Trophoblast cell (in vitro differentiated cells and primary cell): ENCODE measurements at regions not wholly inside any gene's neighbourhood (a gene's known extent, or its start where the extent isn't known, plus 50 kb on each side); places are given as distances from the start of the nearest gene placed in this dataset.
"Not testable (repeated sequence)": the region's sequence is repeated elsewhere in the genome, so short reads cannot be mapped to it uniquely, and the experiment has no call there.

Experiments
- DNase-seq, 2 donors: peaks; one replicate each; pipeline ENCODE4 v3.0.0-alpha.2; 2016
- H2AFZ ChIP-seq: 2 replicates; pipeline ENCODE4 v1.6.1; 2013; ENCODE audit warnings: low read length, moderate library complexity, mild to moderate bottlenecking; ENCODE audit not compliant: insufficient read depth, poor library complexity
- H2AK5ac ChIP-seq: 2 replicates; pipeline ENCODE4 v1.6.1; 2013; ENCODE audit warnings: mild to moderate bottlenecking, low read length
- H2BK120ac ChIP-seq: 2 replicates; pipeline ENCODE4 v1.6.1; 2013; ENCODE audit warnings: low read length, mild to moderate bottlenecking, moderate library complexity; ENCODE audit not compliant: insufficient read depth, poor library complexity
- H2BK12ac ChIP-seq: 2 replicates; pipeline ENCODE4 v1.6.1; 2013; ENCODE audit warnings: mild to moderate bottlenecking, low read length, moderate library complexity
- H2BK5ac ChIP-seq: 2 replicates; pipeline ENCODE4 v1.6.1; 2013; ENCODE audit warnings: low read length, low read depth, moderate library complexity, mild to moderate bottlenecking; ENCODE audit not compliant: poor library complexity
- H3K14ac ChIP-seq: 2 replicates; pipeline ENCODE4 v1.6.1; 2013; ENCODE audit warnings: mild to moderate bottlenecking, low read length
- H3K18ac ChIP-seq: 2 replicates; pipeline ENCODE4 v1.6.1; 2013; ENCODE audit warnings: mild to moderate bottlenecking, low read length
- H3K23ac ChIP-seq: 2 replicates; pipeline ENCODE4 v1.6.1; 2013; ENCODE audit warnings: low read length
- H3K27ac ChIP-seq: 2 replicates; pipeline ENCODE4 v1.5.1; 2013; ENCODE audit warnings: low read depth, mild to moderate bottlenecking, inconsistent platforms, low read length, moderate library complexity
- H3K27me3 ChIP-seq: 2 replicates; pipeline ENCODE4 v1.6.1; 2013; ENCODE audit warnings: inconsistent platforms, mild to moderate bottlenecking, low read length, moderate library complexity; ENCODE audit not compliant: insufficient read depth
- H3K36me3 ChIP-seq, 2 experiments: 1 replicate in 1 of 2; 2 replicates in 1 of 2; pipeline ENCODE4 v1.6.1; 2013; ENCODE audit warnings: low read length in 2 of 2, mild to moderate bottlenecking in 2 of 2, moderate library complexity in 1 of 2; ENCODE audit not compliant: insufficient read depth in 2 of 2, control insufficient read depth in 1 of 2
- H3K4ac ChIP-seq: 2 replicates; pipeline ENCODE4 v1.6.1; 2013; ENCODE audit warnings: low read depth, mild to moderate bottlenecking, low read length, moderate library complexity
- H3K4me1 ChIP-seq, 2 experiments: 1 replicate in 1 of 2; 2 replicates in 1 of 2; pipeline ENCODE4 v1.6.1; 2013; ENCODE audit warnings: low read length in 2 of 2, mild to moderate bottlenecking in 2 of 2, moderate library complexity in 1 of 2; ENCODE audit not compliant: insufficient read depth in 2 of 2, control insufficient read depth in 1 of 2
- H3K4me2 ChIP-seq: 2 replicates; pipeline ENCODE4 v1.6.1; 2013; ENCODE audit warnings: inconsistent platforms, mild to moderate bottlenecking, low read length, moderate library complexity
- H3K4me3 ChIP-seq: 2 replicates; pipeline ENCODE4 v1.5.1; 2013; ENCODE audit warnings: mild to moderate bottlenecking, low read depth, low read length, inconsistent platforms
- H3K79me1 ChIP-seq: one replicate; pipeline ENCODE4 v1.6.1; 2013; ENCODE audit warnings: low read length
- H3K79me2 ChIP-seq: 2 replicates; pipeline ENCODE4 v1.6.1; 2013; ENCODE audit warnings: low read length, mild to moderate bottlenecking; ENCODE audit not compliant: control insufficient read depth, insufficient read depth, poor library complexity
- H3K9ac ChIP-seq: 2 replicates; pipeline ENCODE4 v1.6.1; 2013; ENCODE audit warnings: mild to moderate bottlenecking, low read length
- H3K9me3 ChIP-seq: 2 replicates; pipeline ENCODE4 v1.6.1; 2013; ENCODE audit warnings: low read depth, mild to moderate bottlenecking, control low read depth, inconsistent platforms, low read length; ENCODE audit not compliant: insufficient read depth
- H4K12ac ChIP-seq: 2 replicates; pipeline ENCODE4 v1.6.1; 2013; ENCODE audit warnings: low read depth, mild to moderate bottlenecking, low read length, moderate library complexity
- H4K8ac ChIP-seq: 2 replicates; pipeline ENCODE4 v1.6.1; 2013; ENCODE audit warnings: low read depth, mild to moderate bottlenecking, low read length, moderate library complexity
- H4K91ac ChIP-seq: one replicate; pipeline ENCODE4 v1.6.1; 2013; ENCODE audit warnings: low read depth, mild to moderate bottlenecking, low read length, moderate library complexity
- WGBS: extraction: QIAGEN DNeasy Blood & Tissue Kit; methylation state at CpG from one replicate; pipeline ENCODE4 v1.1.7; 2013; ENCODE audit warnings: missing lambda C conversion rate; ENCODE audit not compliant: insufficient read length, insufficient coverage; ENCODE audit errors: extremely low coverage; 5-methylcytosine and 5-hydroxymethylcytosine counted together

- H2AK5ac ChIP-seq: no peak overlapping the region
- H2BK5ac ChIP-seq: no peak overlapping the region
- H3K27ac ChIP-seq: no peak overlapping the region
- no peak overlapping the region for H2BK12ac ChIP-seq
- no peak overlapping the region for H3K23ac ChIP-seq
- H3K4ac ChIP-seq: no peak overlapping the region
- H3K9ac ChIP-seq: no peak overlapping the region
- no peaks in the 10 kb centered on the region for H3K36me3 ChIP-seq
- no peak for DNase-seq
- no peak overlapping the region for H2BK120ac ChIP-seq
- H3K4me2 ChIP-seq: no peak overlapping the region
- H3K9me3 ChIP-seq: no peaks in the 10 kb centered on the region
- H3K18ac ChIP-seq: no peak overlapping the region
- no peaks in the 10 kb centered on the region for H3K4me1 ChIP-seq
- WGBS: no CpG with 5 or more reads among the region's 8 CpGs
- no peak overlapping the region for H4K12ac ChIP-seq
- no peak overlapping the region for H2AFZ ChIP-seq
- no peaks in the 10 kb centered on the region for H3K79me1 ChIP-seq
- no peaks in the 10 kb centered on the region for H3K79me2 ChIP-seq
- no peak overlapping the region for H3K4me3 ChIP-seq
- no peaks in the 10 kb centered on the region for H3K27me3 ChIP-seq
- no peak overlapping the region for H4K91ac ChIP-seq
- H3K14ac ChIP-seq: no peak overlapping the region
- H4K8ac ChIP-seq: no peak overlapping the region
Observed at GRCh38 chr11:33949252-33949913, 57.5 kb upstream of the LMO2 start.

DNA sequence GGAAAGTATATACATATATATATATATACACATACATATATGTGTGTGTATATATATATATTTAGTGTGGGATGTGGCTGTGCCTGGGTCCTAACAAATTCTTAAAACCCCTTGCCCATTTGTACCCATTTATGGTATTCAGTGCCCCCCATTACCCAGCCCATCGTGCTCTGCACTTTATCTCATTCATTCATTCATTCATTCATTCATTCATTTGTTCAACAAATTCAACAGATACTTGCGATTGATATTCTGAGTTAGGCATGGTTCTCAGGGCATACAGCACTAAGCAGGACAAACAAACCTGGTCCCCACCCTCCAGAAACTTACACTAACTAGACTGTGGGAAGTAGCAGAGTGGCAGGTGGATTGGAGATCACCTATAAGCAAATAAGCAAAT is 56.6 kb upstream of the LMO2 start:
- Histone ChIP-seq H3K4me3 (no peak overlapping the region), H3K27me3 (no peaks in the 10 kb centered on the region), H4K12ac (no peak overlapping the region), H2AK5ac (no peak overlapping the region), H3K14ac (no peak overlapping the region), H2BK12ac (no peak overlapping the region), H2BK120ac (no peak overlapping the region), H3K4me2 (no peak overlapping the region), H3K4ac (no peak overlapping the region), H4K91ac (no peak overlapping the region), H2AFZ (no peak overlapping the region), H3K9ac (no peak overlapping the region), H4K8ac (no peak overlapping the region), H2BK5ac (no peak overlapping the region), H3K79me2 (no peaks in the 10 kb centered on the region), H3K27ac (no peak overlapping the region), H3K4me1 (no peaks in the 10 kb centered on the region), H3K18ac (no peak overlapping the region), H3K23ac (no peak overlapping the region), H3K9me3 (no peaks in the 10 kb centered on the region), H3K79me1 (no peaks in the 10 kb centered on the region), H3K36me3 (no peaks in the 10 kb centered on the region)
- no CpG with 5 or more reads among the region's 2 CpGs for WGBS
- DNase-seq: no peak

DNA sequence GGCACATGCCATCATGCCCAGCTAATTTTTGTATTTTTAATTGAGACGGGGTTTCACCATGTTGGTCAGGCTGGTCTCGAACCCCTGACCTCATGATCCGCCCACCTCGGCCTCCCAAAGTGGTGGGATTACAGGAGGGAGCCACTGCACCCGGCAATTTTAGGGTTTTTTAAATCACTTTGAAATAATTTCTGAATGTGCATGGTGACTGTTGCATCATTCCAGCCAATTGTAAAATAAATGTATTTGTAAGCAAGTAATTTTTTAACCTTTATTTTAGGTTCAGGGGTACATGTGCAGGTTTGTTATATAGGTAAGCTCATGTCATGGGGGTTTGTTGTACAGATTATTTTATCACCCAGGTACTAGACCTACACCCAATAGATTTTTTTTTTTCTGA is 56.0 kb upstream of the LMO2 start:
- not testable (repeated sequence) for H3K79me1 ChIP-seq, H2AFZ ChIP-seq, H4K91ac ChIP-seq, DNase-seq, H2BK5ac ChIP-seq, H3K36me3 ChIP-seq, H3K4ac ChIP-seq, H3K9me3 ChIP-seq, H3K23ac ChIP-seq, H3K14ac ChIP-seq, H3K4me3 ChIP-seq, H3K27ac ChIP-seq, H2BK120ac ChIP-seq, H2AK5ac ChIP-seq, H4K8ac ChIP-seq, H3K9ac ChIP-seq, H3K4me2 ChIP-seq, H3K27me3 ChIP-seq, H4K12ac ChIP-seq, H2BK12ac ChIP-seq, H3K18ac ChIP-seq, H3K4me1 ChIP-seq, H3K79me2 ChIP-seq
- no CpG with 5 or more reads among the region's 5 CpGs for WGBS

GRCh38 chr11:33946930-33947329 is 55.1 kb upstream of the LMO2 start:
- no peak overlapping the region for H3K23ac ChIP-seq
- H3K79me2 ChIP-seq: no peaks in the 10 kb centered on the region
- no peak overlapping the region for H3K18ac ChIP-seq
- H4K91ac ChIP-seq: no peak overlapping the region
- no peaks in the 10 kb centered on the region for H3K27me3 ChIP-seq
- no peak overlapping the region for H4K8ac ChIP-seq
- no peak overlapping the region for H3K4me3 ChIP-seq
- no peak overlapping the region for H4K12ac ChIP-seq
- no peak overlapping the region for H3K4ac ChIP-seq
- DNase-seq: no peak
- no peak overlapping the region for H2AFZ ChIP-seq
- no peaks in the 10 kb centered on the region for H3K36me3 ChIP-seq
- H2BK120ac ChIP-seq: no peak overlapping the region
- no peak overlapping the region for H3K4me2 ChIP-seq
- no peaks in the 10 kb centered on the region for H3K9me3 ChIP-seq
- H3K4me1 ChIP-seq: no peaks in the 10 kb centered on the region
- no peak overlapping the region for H2BK5ac ChIP-seq
- no peak overlapping the region for H2BK12ac ChIP-seq
- H2AK5ac ChIP-seq: no peak overlapping the region
- no CpG with 5 or more reads among the region's 4 CpGs for WGBS
- H3K9ac ChIP-seq: no peak overlapping the region
- H3K14ac ChIP-seq: no peak overlapping the region
- no peak overlapping the region for H3K27ac ChIP-seq
- H3K79me1 ChIP-seq: no peaks in the 10 kb centered on the region
